Pancreas (tissue), 10 donors: ENCODE measurements at regions not wholly inside any gene's neighbourhood (a gene's known extent, or its start where the extent isn't known, plus 50 kb on each side); places are given as distances from the start of the nearest gene placed in this dataset.

Experiments
- ATAC-seq, 4 donors: fragments of 200-7000 bp; cut with Tn5 transposase; one replicate each; pipeline versions ENCODE4 v1.8.0 to v1.9.1; 2020; ENCODE audit warnings: mild to moderate bottlenecking in 4 of 4, moderate library complexity in 4 of 4
- DNase-seq, 6 donors: peaks; one replicate each; pipeline ENCODE4 v3.0.0-alpha.2; 2020
- FAIRE-seq: peaks from 2 replicates; lab custom pipeline; 2012; peaks lifted over from hg19 to GRCh38; lab: Jason Lieb, UNC
- H3K27ac ChIP-seq, 4 donors: fragments of 200-600 bp; sonication (generic); 1 replicate in 3 of 4; 2 replicates in 1 of 4; pipeline versions ENCODE4 v1.5.0 to v1.8.0; 2020
- H3K27me3 ChIP-seq, 4 donors: fragments of 200-600 bp; one replicate each; pipeline ENCODE4 v1.8.0; 2021
- H3K36me3 ChIP-seq, 3 donors: fragments of 200-600 bp; sonication (generic) in 1 of 3; one replicate each; pipeline versions ENCODE4 v1.5.0 to v1.8.0; 2020 to 2021
- H3K4me1 ChIP-seq, 3 donors: fragments of 200-600 bp; one replicate each; pipeline ENCODE4 v1.8.0; 2021
- H3K4me3 ChIP-seq, 4 donors: fragments of 200-600 bp; sonication (generic) in 2 of 4; one replicate each; pipeline versions ENCODE4 v1.5.0 to v1.8.0; 2020 to 2021
- H3K9me3 ChIP-seq, 4 donors: fragments of 200-600 bp; one replicate each; pipeline ENCODE4 v1.8.0; 2021
- CTCF ChIP-seq, 4 donors: fragments of 200-600 bp; sonication (generic) in 3 of 4; IDR thresholded peaks; one replicate each; pipeline versions ENCODE4 v1.5.0 to v1.8.0; 2021; ENCODE audit warnings: antibody characterized with exemption in 4 of 4
- WGBS, 2 donors: extraction: QIAGEN DNeasy Blood & Tissue Kit; methylation state at CpG; one replicate each; pipeline ENCODE4 v1.1.7; 2013; 5-methylcytosine and 5-hydroxymethylcytosine counted together
- intact Hi-C, 3 donors: fragments of 100-400 bp; cut with DNase I; formaldehyde crosslinking; loops; one replicate each; pipeline versions ENCODE4 v1.11.1 to v1.14.2; 2022
- donor health status: healthy with polysubstance abuse.
- donor health status: DM: no; HTN: no; CAD: no; lungs with moderate emphysema.
- donor health status: DM: no; HTN: no; CAD: no.
- donor health status: control.
- donor health status: control.
- donor health status: Bipolar disorder and iron deficiency.
- donor health status: DM: yes; HTN: yes; CAD: no.
- donor health status: DM: no; HTN: no; CAD: no.
- donor health status: DM: no; HTN: no; CAD: no.
- donor health status: DM: yes; HTN: yes; CAD: no.

- H3K27me3 ChIP-seq = no peaks in the 10 kb centered on the region
- H3K4me3 ChIP-seq = no peak overlapping the region
- intact Hi-C loops = no loop called here
- TF ChIP-seq CTCF (IDR thresholded peaks at IDR 0.05) = no peak
- peaks cover 0 to 22% (median 13%) of the 10 kb centered on the region in 3 donors for H3K4me1 ChIP-seq
- 75 to 81% methylated on average over 3 of the region's 3 CpGs for WGBS, 2 donors
- H3K9me3 ChIP-seq = no peaks in the 10 kb centered on the region
- peak overlapping the region in 3 of 4 donors; percentile 64 to 84 (median 81) for H3K27ac ChIP-seq
- H3K36me3 ChIP-seq = no peaks in the 10 kb centered on the region
- ATAC-seq (peak in 1 of 4 donors; percentile 23), DNase-seq (no peak), FAIRE-seq (no peak)
These were observed 1352.5 kb downstream of the ZPLD1 start for GRCh38 chr3:103787164-103787871.

GRCh38 chr3:103787879-103788278 lies 1353.1 kb downstream of the ZPLD1 start:
- WGBS, 2 donors = 76 to 82% methylated on average over 2 of the region's 2 CpGs
- Histone ChIP-seq H3K4me1 (peaks cover 0 to 22% (median 13%) of the 10 kb centered on the region in 3 donors), H3K9me3 (no peaks in the 10 kb centered on the region), H3K36me3 (no peaks in the 10 kb centered on the region), H3K27ac (peak overlapping the region in 2 of 4 donors; percentile 81 to 84), H3K27me3 (no peaks in the 10 kb centered on the region), H3K4me3 (no peak overlapping the region)
- DNase-seq (no peak), ATAC-seq (no peak), FAIRE-seq (no peak)
- TF ChIP-seq CTCF (IDR thresholded peaks at IDR 0.05) = no peak
- intact Hi-C loops = no loop called here

- no peaks in the 10 kb centered on the region for H3K9me3 ChIP-seq
- intact Hi-C loops = no loop called here
- H3K4me1 ChIP-seq = peaks cover 0 to 11% (median 10%) of the 10 kb centered on the region in 3 donors
- DNase-seq = no peak
- no peaks in the 10 kb centered on the region for H3K27me3 ChIP-seq
- 82 to 85% methylated on average over 1 of the region's 1 CpG for WGBS, 2 donors
- H3K27ac ChIP-seq = no peak overlapping the region
- ATAC-seq = no peak
- no peaks in the 10 kb centered on the region for H3K36me3 ChIP-seq
- H3K4me3 ChIP-seq = no peak overlapping the region
- no peak for TF ChIP-seq CTCF (IDR thresholded peaks at IDR 0.05)
- FAIRE-seq = no peak
These were observed 1357.1 kb downstream of the ZPLD1 start for GRCh38 chr3:103791786-103792515.

GRCh38 chr3:103794656-103795055 lies 1359.8 kb downstream of the ZPLD1 start:
- Histone ChIP-seq H3K27me3 (no peaks in the 10 kb centered on the region), H3K36me3 (no peaks in the 10 kb centered on the region), H3K4me3 (no peak overlapping the region), H3K9me3 (no peaks in the 10 kb centered on the region), H3K4me1 (no peaks in the 10 kb centered on the region), H3K27ac (no peak overlapping the region)
- 36 to 47% methylated on average over 3 of the region's 3 CpGs for WGBS, 2 donors
- no peak for FAIRE-seq
- peak in 2 of 4 donors; percentile 40 to 63 for ATAC-seq
- no peak for TF ChIP-seq CTCF (IDR thresholded peaks at IDR 0.05)
- DNase-seq = no peak
- intact Hi-C loops = no loop called here

GRCh38 chr3:103796068-103796467 lies 1361.3 kb downstream of the ZPLD1 start:
- Histone ChIP-seq H3K36me3 (no peaks in the 10 kb centered on the region), H3K9me3 (no peaks in the 10 kb centered on the region), H3K4me3 (no peak overlapping the region), H3K27me3 (no peaks in the 10 kb centered on the region), H3K4me1 (no peaks in the 10 kb centered on the region), H3K27ac (no peak overlapping the region)
- FAIRE-seq (no peak), DNase-seq (no peak), ATAC-seq (no peak)
- intact Hi-C loops = no loop called here
- TF ChIP-seq CTCF (IDR thresholded peaks at IDR 0.05) = no peak
- whole genome bisulfite sequencing, 2 donors = 83 to 85% methylated on average over 3 of the region's 3 CpGs
